ENCODE measurements at regions not wholly inside any gene's neighbourhood (a gene's known extent, or its start where the extent isn't known, plus 50 kb on each side); places are given as distances from the start of the nearest gene placed in this dataset.
"Not testable (repeated sequence)": the region's sequence is repeated elsewhere in the genome, so short reads cannot be mapped to it uniquely, and the experiment has no call there.

DNA sequence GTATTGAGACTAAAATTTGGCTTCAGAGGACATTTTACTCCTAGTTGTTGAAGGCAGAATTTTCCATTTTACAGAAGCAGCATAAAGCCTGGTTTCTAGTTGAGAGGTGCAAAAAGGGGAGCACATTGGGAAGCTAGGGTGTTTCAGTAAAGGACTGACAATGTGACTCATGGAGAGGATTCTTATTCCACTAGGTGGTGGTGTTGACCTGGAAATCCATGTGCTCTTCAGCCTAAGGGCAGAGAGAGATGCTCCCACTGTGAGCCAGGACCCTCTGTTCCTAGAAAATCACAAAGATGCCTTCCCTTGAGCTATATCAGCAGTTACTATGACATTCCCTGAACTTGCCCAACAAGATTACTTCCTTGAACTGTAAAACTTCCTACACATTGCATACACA, 687.8 kb downstream of the IPMK start:
- H3K27me3 ChIP-seq = no peaks in the 10 kb centered on the region
- H3K36me3 ChIP-seq = no peaks in the 10 kb centered on the region
- peak in 1 of 2 experiments; percentile 35 for DNase-seq
- no peaks in the 10 kb centered on the region for H3K4me1 ChIP-seq
- H3K9me3 ChIP-seq (replicated peaks) = no peaks in the 10 kb centered on the region
- no peak overlapping the region for H3K4me3 ChIP-seq
- no peak overlapping the region for H3K27ac ChIP-seq

DNA sequence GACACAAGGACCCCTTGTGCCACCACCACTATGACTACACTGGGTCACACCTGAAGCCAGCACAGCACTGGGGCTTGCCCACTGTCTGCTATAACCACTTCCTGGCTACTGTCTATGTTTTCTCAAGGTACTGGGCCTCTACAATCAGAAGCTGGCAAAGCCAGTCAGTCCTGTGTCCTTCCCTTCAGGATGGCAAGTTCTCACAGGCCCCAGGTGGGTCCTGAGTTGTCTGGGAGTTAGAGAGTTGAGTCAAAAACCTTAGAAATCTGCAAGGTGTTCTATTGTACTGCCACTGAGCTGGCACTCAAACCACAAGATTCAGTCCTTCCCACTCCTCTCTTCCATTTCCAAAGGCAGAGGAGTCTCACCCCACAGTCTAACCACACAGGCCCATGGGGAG, 705.5 kb downstream of the IPMK start:
- no peaks in the 10 kb centered on the region for H3K9me3 ChIP-seq (replicated peaks)
- no peaks in the 10 kb centered on the region for H3K4me1 ChIP-seq
- H3K4me3 ChIP-seq = no peak overlapping the region
- no peaks in the 10 kb centered on the region for H3K27me3 ChIP-seq
- no peaks in the 10 kb centered on the region for H3K36me3 ChIP-seq
- no peak for DNase-seq
- no peak overlapping the region for H3K27ac ChIP-seq

GRCh38 chr10:57551774-57552173, 715.9 kb downstream of the IPMK start:
- not testable (repeated sequence) for H3K27me3 ChIP-seq; H3K4me3 ChIP-seq; DNase-seq; H3K9me3 ChIP-seq (replicated peaks); H3K36me3 ChIP-seq; H3K27ac ChIP-seq; H3K4me1 ChIP-seq

GRCh38 chr10:57535306-57535705, 732.4 kb downstream of the IPMK start:
- no peaks in the 10 kb centered on the region for H3K9me3 ChIP-seq (replicated peaks)
- H3K27ac ChIP-seq = no peak overlapping the region
- H3K4me3 ChIP-seq = no peak overlapping the region
- H3K36me3 ChIP-seq = no peaks in the 10 kb centered on the region
- DNase-seq = no peak
- H3K4me1 ChIP-seq = no peaks in the 10 kb centered on the region
- H3K27me3 ChIP-seq = no peaks in the 10 kb centered on the region

- H3K4me3 ChIP-seq = no peak overlapping the region
- no peak overlapping the region for H3K27ac ChIP-seq
- H3K9me3 ChIP-seq (replicated peaks) = no peaks in the 10 kb centered on the region
- H3K27me3 ChIP-seq = no peaks in the 10 kb centered on the region
- no peaks in the 10 kb centered on the region for H3K36me3 ChIP-seq
- no peaks in the 10 kb centered on the region for H3K4me1 ChIP-seq
- DNase-seq = peak in 1 of 2 experiments; percentile 1
Measured at GRCh38 chr10:57513637-57514036, 754.1 kb downstream of the IPMK start.

DNA sequence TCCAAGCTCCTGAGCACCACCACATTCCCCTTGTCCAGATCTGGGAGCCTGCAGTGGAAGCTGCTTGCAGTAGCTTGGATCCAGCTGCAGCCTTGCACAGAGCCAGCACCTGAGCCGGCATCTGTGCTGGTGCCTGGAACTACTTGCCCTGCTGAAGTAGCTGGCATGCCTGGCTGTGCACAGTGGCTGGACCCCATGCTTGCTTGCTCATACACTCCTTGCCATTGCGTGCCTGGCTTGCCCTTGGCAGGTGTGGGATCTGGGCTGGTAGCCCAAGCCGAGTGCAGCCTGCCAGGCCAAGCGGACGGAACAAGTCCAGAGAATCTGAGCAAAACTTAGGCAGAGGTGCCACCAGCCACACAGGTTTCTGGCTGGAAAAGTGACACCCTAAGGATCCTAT, 759.9 kb downstream of the IPMK start:
- Histone ChIP-seq H3K27me3 (no peaks in the 10 kb centered on the region), H3K4me3 (no peak overlapping the region), H3K4me1 (no peaks in the 10 kb centered on the region), H3K27ac (no peak overlapping the region), H3K9me3 (replicated peaks) (no peaks in the 10 kb centered on the region), H3K36me3 (no peaks in the 10 kb centered on the region)
- no peak for DNase-seq

DNA sequence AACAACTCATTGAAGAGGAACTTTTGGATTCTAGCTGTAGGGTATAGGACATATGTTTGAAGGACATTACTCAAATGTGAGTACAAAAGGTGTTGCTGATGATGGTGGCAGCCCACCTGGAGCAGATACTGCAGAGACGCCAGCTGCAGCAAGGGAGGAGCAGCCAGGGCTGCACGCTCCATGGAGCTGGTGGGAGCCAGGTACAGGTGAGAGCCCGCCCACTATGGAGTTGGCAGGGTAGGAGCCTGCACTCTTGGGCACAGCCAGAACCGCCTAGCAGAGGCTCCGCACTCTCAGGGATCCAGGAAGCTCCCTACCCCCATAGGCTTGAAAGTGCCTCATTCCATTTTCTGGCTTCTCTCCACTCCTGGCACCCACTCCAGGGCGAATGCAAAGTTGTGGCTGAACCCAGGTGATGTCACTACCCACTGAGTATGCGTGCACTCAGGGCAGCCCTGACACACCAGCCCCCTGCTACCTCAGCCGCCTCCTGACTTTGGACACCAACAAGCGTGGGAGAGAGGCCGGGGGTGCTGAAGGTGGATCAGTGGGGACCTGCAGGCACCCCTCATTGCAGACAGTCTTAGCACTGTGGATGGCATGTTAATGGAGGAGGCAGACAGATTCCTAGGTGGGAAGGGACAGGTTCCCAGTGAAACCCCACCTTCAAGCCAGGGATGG, 761.1 kb downstream of the IPMK start:
- H3K4me3 ChIP-seq = no peak overlapping the region
- no peaks in the 10 kb centered on the region for H3K27me3 ChIP-seq
- H3K4me1 ChIP-seq = no peaks in the 10 kb centered on the region
- H3K36me3 ChIP-seq = no peaks in the 10 kb centered on the region
- H3K9me3 ChIP-seq (replicated peaks) = no peaks in the 10 kb centered on the region
- DNase-seq = no peak
- H3K27ac ChIP-seq = no peak overlapping the region

GRCh38 chr10:57494486-57494885, 773.2 kb downstream of the IPMK start:
- Histone ChIP-seq H3K27ac (no peak overlapping the region), H3K4me1 (no peaks in the 10 kb centered on the region), H3K4me3 (no peak overlapping the region), H3K27me3 (no peaks in the 10 kb centered on the region), H3K36me3 (no peaks in the 10 kb centered on the region), H3K9me3 (replicated peaks) (no peaks in the 10 kb centered on the region)
- no peak for DNase-seq

DNA sequence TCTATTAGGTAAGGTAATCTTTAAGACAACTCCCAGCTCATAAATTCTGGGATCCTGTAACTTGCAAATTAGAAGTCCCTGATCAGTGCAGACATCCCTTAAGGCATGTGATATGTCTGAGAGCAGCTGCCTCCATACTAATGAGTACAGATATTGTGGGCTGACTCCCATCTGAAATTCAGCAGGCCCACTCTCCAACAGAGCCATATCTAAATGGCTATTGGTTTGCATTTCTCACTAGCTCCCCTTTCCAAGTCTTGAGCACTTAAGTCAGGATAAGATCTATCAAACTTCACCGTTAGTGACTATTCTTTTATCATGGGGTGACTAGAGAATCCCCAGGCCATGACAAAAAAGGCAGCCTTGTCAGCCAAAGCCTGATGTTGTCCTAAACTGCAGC, 785.4 kb downstream of the IPMK start:
- no peak overlapping the region for H3K4me3 ChIP-seq
- DNase-seq = no peak
- no peaks in the 10 kb centered on the region for H3K36me3 ChIP-seq
- no peak overlapping the region for H3K27ac ChIP-seq
- H3K27me3 ChIP-seq = no peaks in the 10 kb centered on the region
- H3K9me3 ChIP-seq (replicated peaks) = no peaks in the 10 kb centered on the region
- H3K4me1 ChIP-seq = no peaks in the 10 kb centered on the region

DNA sequence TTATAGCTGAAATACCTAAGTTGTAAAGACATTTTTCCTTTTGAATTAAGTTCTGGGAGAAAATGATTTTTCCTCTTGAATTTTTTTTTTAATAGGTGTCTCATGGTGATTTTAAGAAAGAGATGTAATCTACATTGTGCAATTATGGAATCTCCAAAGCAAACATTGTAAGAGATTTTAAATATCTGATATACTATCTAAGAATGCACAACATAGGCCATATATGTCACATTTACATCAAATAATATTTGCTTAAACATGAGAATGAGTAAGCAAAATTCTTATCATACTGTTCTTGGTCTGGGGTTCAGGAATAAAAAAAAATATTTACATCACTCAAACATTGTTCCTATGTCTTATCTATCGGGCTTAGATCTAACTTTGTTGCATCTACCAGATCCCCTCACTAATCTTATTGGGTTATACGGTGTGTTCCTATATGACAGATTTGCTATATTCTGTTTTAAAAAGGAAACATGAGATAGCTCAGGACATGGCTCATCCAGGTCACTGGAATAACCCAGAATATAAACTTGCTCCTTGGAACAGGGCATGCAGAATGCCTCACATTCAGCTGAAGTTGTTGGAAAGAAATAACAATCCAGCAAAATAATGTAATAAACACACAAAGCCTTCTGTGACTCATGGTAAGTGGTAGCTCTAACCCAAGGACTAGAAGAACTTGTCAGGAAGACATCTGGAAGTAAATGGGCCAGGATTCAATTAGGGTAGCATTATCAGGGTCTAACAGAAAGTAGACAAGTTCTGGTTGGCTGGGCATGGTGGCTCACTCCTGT, 794.7 kb downstream of the IPMK start:
- Histone ChIP-seq H3K27me3 (no peaks in the 10 kb centered on the region), H3K27ac (no peak overlapping the region), H3K4me1 (no peaks in the 10 kb centered on the region), H3K36me3 (no peaks in the 10 kb centered on the region), H3K4me3 (no peak overlapping the region), H3K9me3 (replicated peaks) (no peaks in the 10 kb centered on the region)
- DNase-seq = no peak

DNA sequence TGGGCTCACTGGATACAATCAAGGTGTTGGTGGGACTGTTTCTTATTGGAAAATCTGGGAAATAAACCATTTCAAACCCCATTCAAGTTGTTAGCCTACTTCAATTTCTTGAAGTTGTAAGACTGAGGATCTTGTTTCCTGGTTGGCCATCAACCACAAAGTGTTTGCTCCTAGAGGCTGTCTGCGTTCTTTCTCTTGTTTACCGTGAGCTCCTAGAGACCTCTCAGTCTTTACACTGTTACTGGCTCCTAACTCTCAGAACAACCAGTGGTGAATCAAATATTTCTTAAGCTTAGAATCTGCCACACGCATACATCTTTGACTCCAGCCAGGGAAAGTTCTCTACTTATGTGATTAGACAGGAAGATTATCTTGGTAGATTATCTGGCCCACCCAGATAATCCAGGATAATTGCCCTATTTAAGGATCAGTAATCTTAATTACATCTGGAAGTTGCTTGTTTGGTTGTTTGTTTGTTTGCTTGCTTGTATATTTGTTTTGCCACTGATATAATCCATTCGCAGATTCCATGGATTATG, 798.7 kb downstream of the IPMK start:
- Histone ChIP-seq H3K4me1 (no peaks in the 10 kb centered on the region), H3K27ac (no peak overlapping the region), H3K4me3 (no peak overlapping the region), H3K27me3 (no peaks in the 10 kb centered on the region), H3K9me3 (replicated peaks) (no peaks in the 10 kb centered on the region), H3K36me3 (no peaks in the 10 kb centered on the region)
- no peak for DNase-seq

GRCh38 chr10:57465155-57465554, 802.5 kb downstream of the IPMK start:
- H3K4me1 ChIP-seq = no peaks in the 10 kb centered on the region
- H3K9me3 ChIP-seq (replicated peaks) = no peaks in the 10 kb centered on the region
- no peaks in the 10 kb centered on the region for H3K27me3 ChIP-seq
- no peak overlapping the region for H3K27ac ChIP-seq
- no peaks in the 10 kb centered on the region for H3K36me3 ChIP-seq
- DNase-seq = no peak
- H3K4me3 ChIP-seq = no peak overlapping the region

GRCh38 chr10:57460540-57460939, 807.2 kb downstream of the IPMK start:
- no peak for DNase-seq
- Histone ChIP-seq H3K9me3 (replicated peaks) (no peaks in the 10 kb centered on the region), H3K27ac (no peak overlapping the region), H3K36me3 (no peaks in the 10 kb centered on the region), H3K4me1 (no peaks in the 10 kb centered on the region), H3K4me3 (no peak overlapping the region), H3K27me3 (no peaks in the 10 kb centered on the region)

GRCh38 chr10:57457972-57458512, 809.7 kb downstream of the IPMK start:
- H3K4me1 ChIP-seq = no peaks in the 10 kb centered on the region
- no peak overlapping the region for H3K4me3 ChIP-seq
- H3K27me3 ChIP-seq = no peaks in the 10 kb centered on the region
- no peaks in the 10 kb centered on the region for H3K36me3 ChIP-seq
- no peaks in the 10 kb centered on the region for H3K9me3 ChIP-seq (replicated peaks)
- H3K27ac ChIP-seq = no peak overlapping the region
- DNase-seq = no peak

GRCh38 chr10:57430376-57430775, 837.3 kb downstream of the IPMK start:
- DNase-seq = no peak
- Histone ChIP-seq H3K9me3 (replicated peaks) (no peaks in the 10 kb centered on the region), H3K27ac (no peak overlapping the region), H3K27me3 (no peaks in the 10 kb centered on the region), H3K4me3 (no peak overlapping the region), H3K4me1 (no peaks in the 10 kb centered on the region), H3K36me3 (no peaks in the 10 kb centered on the region)
